Karpas-422 (cell line): ENCODE measurements at regions not wholly inside any gene's neighbourhood (a gene's known extent, or its start where the extent isn't known, plus 50 kb on each side); places are given as distances from the start of the nearest gene placed in this dataset.

Experiments used
- DNase-seq: peaks from one replicate; pipeline ENCODE4 v3.0.0-alpha.2; 2015
- H2AFZ ChIP-seq: fragments of 200-600 bp; sonication (generic); 2 replicates; pipeline ENCODE4 v1.6.1; 2014; ENCODE audit warnings: antibody characterized with exemption, low read length, mixed read lengths
- H3K27ac ChIP-seq: fragments of 200-600 bp; sonication (generic); 2 replicates; pipeline ENCODE4 v1.5.1; 2014; ENCODE audit warnings: mild to moderate bottlenecking, low read length, moderate library complexity
- H3K27me3 ChIP-seq: fragments of 200-600 bp; sonication (generic); 2 replicates; pipeline ENCODE4 v1.6.1; 2014; ENCODE audit warnings: low read length, mixed read lengths
- H3K36me3 ChIP-seq: fragments of 200-600 bp; sonication (generic); 2 replicates; pipeline ENCODE4 v1.6.1; 2014; ENCODE audit warnings: low read length, mixed read lengths; ENCODE audit not compliant: insufficient read depth
- H3K4me1 ChIP-seq: fragments of 200-600 bp; sonication (generic); 2 replicates; pipeline ENCODE4 v1.6.1; 2014; ENCODE audit warnings: mild to moderate bottlenecking, low read length, mixed read lengths
- H3K4me2 ChIP-seq: fragments of 200-600 bp; sonication (generic); 2 replicates; pipeline ENCODE4 v1.6.1; 2014; ENCODE audit warnings: low read length, low read depth, mild to moderate bottlenecking; ENCODE audit not compliant: poor library complexity, severe bottlenecking
- H3K4me3 ChIP-seq: fragments of 200-600 bp; sonication (generic); 2 replicates; pipeline ENCODE4 v1.5.1; 2014; ENCODE audit warnings: mild to moderate bottlenecking, antibody characterized with exemption, low read length, mixed read lengths
- H3K79me2 ChIP-seq: fragments of 200-600 bp; sonication (generic); 2 replicates; pipeline ENCODE4 v1.6.1; 2014; ENCODE audit warnings: mild to moderate bottlenecking, low read length, mixed read lengths
- H3K9ac ChIP-seq: fragments of 200-600 bp; sonication (generic); 2 replicates; pipeline ENCODE4 v1.6.0; 2014; ENCODE audit warnings: low read length
- H3K9me2 ChIP-seq: fragments of 200-600 bp; sonication (generic), shearing (Covaris generic); replicated peaks from 2 replicates; pipeline ENCODE4 v1.6.0; 2014; ENCODE audit warnings: mild to moderate bottlenecking, low read length, moderate library complexity; ENCODE audit not compliant: insufficient read depth
- H3K9me3 ChIP-seq: fragments of 300-700, 200-600 bp; sonication (generic); 2 replicates; pipeline ENCODE4 v1.6.1; 2014; ENCODE audit warnings: low read length, mixed read lengths
- H4K20me1 ChIP-seq: fragments of 200-600 bp; sonication (generic); 2 replicates; pipeline ENCODE4 v1.6.1; 2014; ENCODE audit warnings: mild to moderate bottlenecking, antibody characterized with exemption, low read length, low read depth; ENCODE audit not compliant: insufficient read depth

GRCh38 chr7:157479326-157479725 is 142.5 kb downstream of the DNAJB6 start:
- no peaks in the 10 kb centered on the region for H3K36me3 ChIP-seq
- H3K27ac ChIP-seq: no peak overlapping the region
- H4K20me1 ChIP-seq: no peaks in the 10 kb centered on the region
- no peak for DNase-seq
- H3K9me3 ChIP-seq: no peaks in the 10 kb centered on the region; the same call in 1 of the 2 replicates
- H3K4me3 ChIP-seq: no peak overlapping the region
- H3K79me2 ChIP-seq: no peaks in the 10 kb centered on the region
- H3K4me2 ChIP-seq: no peak overlapping the region
- H2AFZ ChIP-seq: no peak overlapping the region
- H3K9me2 ChIP-seq: no peaks in the 10 kb centered on the region
- H3K4me1 ChIP-seq: no peaks in the 10 kb centered on the region
- H3K27me3 ChIP-seq: no peaks in the 10 kb centered on the region
- no peak overlapping the region for H3K9ac ChIP-seq

DNA sequence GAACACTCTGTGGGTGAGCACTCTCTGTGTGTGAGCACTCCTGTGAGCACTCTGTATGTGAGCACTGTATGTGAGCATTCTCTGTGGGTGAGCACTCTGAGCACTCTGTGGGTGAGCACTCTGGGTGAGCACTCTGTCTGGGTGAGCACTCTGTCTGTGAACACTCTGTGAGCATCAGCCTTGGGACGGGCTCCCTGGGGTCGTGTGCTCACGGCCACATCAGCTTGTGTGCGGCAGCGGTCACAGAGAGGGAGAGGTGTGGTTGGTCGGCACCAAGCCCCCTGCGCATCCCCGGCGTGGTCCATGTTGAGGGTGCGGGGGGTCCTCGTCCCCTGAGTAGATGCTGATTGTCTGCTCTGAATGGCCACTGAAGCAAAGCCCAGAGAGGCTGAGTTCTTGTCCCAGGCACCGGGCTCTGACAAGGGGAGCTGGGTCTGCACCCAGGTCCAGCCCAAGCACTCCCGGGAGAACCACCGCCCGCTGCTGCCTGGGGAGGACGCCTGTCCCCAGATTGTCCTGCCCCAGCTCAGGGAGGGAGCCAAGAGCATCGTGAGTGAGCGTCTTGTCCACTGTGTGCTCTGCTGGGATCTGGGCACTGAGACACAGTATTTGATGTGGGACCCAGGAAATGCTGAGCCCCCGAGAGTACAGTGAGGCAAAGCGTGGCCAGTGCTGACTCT is 143.7 kb downstream of the DNAJB6 start:
- Histone ChIP-seq H3K9me2 (no peaks in the 10 kb centered on the region), H3K27me3 (no peaks in the 10 kb centered on the region), H3K9ac (no peak overlapping the region), H3K36me3 (no peaks in the 10 kb centered on the region), H3K4me2 (no peak overlapping the region), H3K4me1 (no peaks in the 10 kb centered on the region), H3K4me3 (no peak overlapping the region), H4K20me1 (no peaks in the 10 kb centered on the region), H3K79me2 (no peaks in the 10 kb centered on the region), H3K27ac (no peak overlapping the region), H3K9me3 (no peaks in the 10 kb centered on the region; the same call in 1 of the 2 replicates), H2AFZ (no peak overlapping the region)
- no peak for DNase-seq

- H4K20me1 ChIP-seq: no peaks in the 10 kb centered on the region
- no peak for DNase-seq
- H3K4me3 ChIP-seq: no peak overlapping the region
- no peak overlapping the region for H2AFZ ChIP-seq
- H3K9me2 ChIP-seq: no peaks in the 10 kb centered on the region
- H3K4me1 ChIP-seq: no peaks in the 10 kb centered on the region
- H3K9ac ChIP-seq: no peak overlapping the region
- no peak overlapping the region for H3K4me2 ChIP-seq
- no peaks in the 10 kb centered on the region; the same call in 1 of the 2 replicates for H3K9me3 ChIP-seq
- H3K27ac ChIP-seq: no peak overlapping the region
- no peaks in the 10 kb centered on the region for H3K36me3 ChIP-seq
- no peaks in the 10 kb centered on the region for H3K27me3 ChIP-seq
- H3K79me2 ChIP-seq: no peaks in the 10 kb centered on the region
Measured at GRCh38 chr7:157481389-157481788, 144.6 kb downstream of the DNAJB6 start.

DNA sequence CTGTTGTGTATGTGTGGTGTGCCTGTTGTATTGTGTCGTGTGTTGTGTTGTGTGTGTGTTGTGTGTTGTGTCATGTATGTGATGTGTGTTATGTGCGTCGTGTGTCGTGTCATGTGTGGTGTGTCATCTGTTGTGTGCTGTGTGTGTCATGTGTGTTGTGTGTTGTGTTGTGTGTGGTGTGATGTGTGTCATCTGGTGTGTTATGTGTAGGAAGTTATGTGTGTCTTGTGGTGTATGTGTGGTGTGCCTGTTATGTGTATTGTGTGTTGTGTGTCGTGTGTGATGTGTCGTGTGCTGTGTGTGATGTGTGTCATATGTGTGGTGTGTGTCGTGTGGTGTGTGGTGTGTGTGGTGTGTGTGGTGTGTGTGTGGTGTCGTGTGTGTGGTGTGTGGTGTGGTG is 145.2 kb downstream of the DNAJB6 start:
- Histone ChIP-seq H3K4me2 (no peak overlapping the region), H4K20me1 (no peaks in the 10 kb centered on the region), H3K4me1 (no peaks in the 10 kb centered on the region), H3K9me2 (no peaks in the 10 kb centered on the region), H3K27me3 (no peaks in the 10 kb centered on the region), H3K79me2 (no peaks in the 10 kb centered on the region), H3K36me3 (no peaks in the 10 kb centered on the region), H3K9me3 (no peaks in the 10 kb centered on the region; the same call in 1 of the 2 replicates), H2AFZ (no peak overlapping the region), H3K9ac (no peak overlapping the region), H3K4me3 (no peak overlapping the region), H3K27ac (no peak overlapping the region)
- no peak for DNase-seq

- H3K9me3 ChIP-seq: no peaks in the 10 kb centered on the region; the same call in 1 of the 2 replicates
- H3K27me3 ChIP-seq: no peaks in the 10 kb centered on the region
- no peak overlapping the region for H3K4me2 ChIP-seq
- H3K36me3 ChIP-seq: no peaks in the 10 kb centered on the region
- no peaks in the 10 kb centered on the region for H3K4me1 ChIP-seq
- no peak overlapping the region for H3K4me3 ChIP-seq
- H3K79me2 ChIP-seq: no peaks in the 10 kb centered on the region
- no peak for DNase-seq
- H3K9me2 ChIP-seq: no peaks in the 10 kb centered on the region
- H3K9ac ChIP-seq: no peak overlapping the region
- no peak overlapping the region for H3K27ac ChIP-seq
- no peaks in the 10 kb centered on the region for H4K20me1 ChIP-seq
- no peak overlapping the region for H2AFZ ChIP-seq
Measured at GRCh38 chr7:157482517-157483087, 145.8 kb downstream of the DNAJB6 start.

- Histone ChIP-seq H2AFZ (no peak overlapping the region), H3K4me1 (no peaks in the 10 kb centered on the region)
Measured at GRCh38 chr7:157483515-157483914, 146.7 kb downstream of the DNAJB6 start.

DNA sequence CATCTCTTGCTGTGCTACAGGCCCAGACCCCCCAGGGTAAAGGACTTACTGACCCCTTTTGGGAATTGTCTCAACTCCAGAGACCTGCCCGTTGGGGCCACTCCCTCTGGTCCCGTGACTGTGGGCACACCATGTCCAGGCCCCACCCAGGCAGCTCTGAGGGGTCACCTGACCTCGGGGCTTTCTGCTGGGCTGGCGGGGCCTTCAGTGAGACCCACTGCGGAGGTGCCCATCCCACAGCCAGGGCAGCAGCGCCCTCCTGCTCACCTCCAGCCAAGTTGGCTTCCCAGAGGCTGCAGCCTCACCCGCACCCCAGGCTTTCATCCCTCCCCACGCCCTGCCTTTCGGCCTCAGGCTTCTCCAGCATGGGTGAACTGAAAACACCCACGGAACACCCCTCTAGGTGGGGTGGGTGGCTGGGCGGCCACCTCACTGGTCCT is 147.2 kb downstream of the DNAJB6 start:
- no peaks in the 10 kb centered on the region for H4K20me1 ChIP-seq
- no peak overlapping the region for H2AFZ ChIP-seq
- H3K27ac ChIP-seq: no peak overlapping the region
- no peaks in the 10 kb centered on the region for H3K27me3 ChIP-seq
- H3K9me2 ChIP-seq: no peaks in the 10 kb centered on the region
- H3K4me2 ChIP-seq: no peak overlapping the region
- no peak for DNase-seq
- H3K4me1 ChIP-seq: no peaks in the 10 kb centered on the region
- no peaks in the 10 kb centered on the region for H3K79me2 ChIP-seq
- H3K36me3 ChIP-seq: no peaks in the 10 kb centered on the region
- no peak overlapping the region for H3K4me3 ChIP-seq
- H3K9me3 ChIP-seq: no peaks in the 10 kb centered on the region; the same call in 1 of the 2 replicates
- no peak overlapping the region for H3K9ac ChIP-seq

More at GRCh38 chr7:157483515-157483914, 146.7 kb downstream of the DNAJB6 start:
- H3K27ac ChIP-seq: no peak overlapping the region
- H3K27me3 ChIP-seq: no peaks in the 10 kb centered on the region
- H3K79me2 ChIP-seq: no peaks in the 10 kb centered on the region
- H3K9ac ChIP-seq: no peak overlapping the region
- H3K9me3 ChIP-seq: no peaks in the 10 kb centered on the region; the same call in 1 of the 2 replicates
- no peak for DNase-seq
- H3K9me2 ChIP-seq: no peaks in the 10 kb centered on the region
- no peaks in the 10 kb centered on the region for H4K20me1 ChIP-seq
- H3K4me3 ChIP-seq: no peak overlapping the region
- no peak overlapping the region for H3K4me2 ChIP-seq
- H3K36me3 ChIP-seq: no peaks in the 10 kb centered on the region

DNA sequence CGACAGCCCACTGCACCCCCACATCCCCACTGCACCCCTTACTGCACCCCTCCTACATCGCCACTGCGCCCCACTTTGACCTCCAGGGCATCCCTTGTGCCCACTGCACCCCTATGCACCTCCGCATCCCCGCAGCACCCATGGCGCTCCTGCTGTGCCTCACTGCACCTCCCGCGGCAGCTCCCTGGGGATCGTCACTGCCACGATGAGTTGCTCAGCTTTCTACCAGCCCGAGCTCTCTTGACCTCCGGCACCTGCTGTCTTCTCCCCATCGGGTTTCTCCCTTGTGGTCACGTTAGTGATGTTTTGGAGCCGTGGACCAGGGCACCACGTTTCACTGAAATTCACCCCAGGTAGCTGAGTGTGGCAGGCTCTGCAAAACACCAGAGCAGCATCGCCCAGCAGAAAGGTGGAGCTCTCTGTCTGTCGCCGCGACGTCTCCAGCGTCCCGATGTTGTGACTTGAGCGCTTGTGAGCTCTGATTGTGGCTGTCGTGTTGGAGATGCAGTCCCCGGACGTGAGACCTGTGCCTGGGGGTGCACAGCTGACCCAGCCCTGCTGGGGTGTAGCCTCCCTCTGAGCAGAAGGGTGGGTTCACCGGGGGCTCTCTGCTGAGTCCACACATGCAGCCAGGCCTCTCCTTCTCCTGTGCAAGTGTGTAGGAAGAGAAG is 147.7 kb downstream of the DNAJB6 start:
- Histone ChIP-seq H3K9me3 (no peaks in the 10 kb centered on the region; the same call in 1 of the 2 replicates), H3K4me1 (no peaks in the 10 kb centered on the region), H3K4me3 (no peak overlapping the region), H3K9me2 (no peaks in the 10 kb centered on the region), H3K27me3 (no peaks in the 10 kb centered on the region), H4K20me1 (no peaks in the 10 kb centered on the region), H2AFZ (no peak overlapping the region), H3K36me3 (no peaks in the 10 kb centered on the region), H3K79me2 (no peaks in the 10 kb centered on the region), H3K27ac (no peak overlapping the region), H3K9ac (no peak overlapping the region), H3K4me2 (no peak overlapping the region)
- no peak for DNase-seq
